ENCODE measurements at regions not wholly inside any gene's neighbourhood (a gene's known extent, or its start where the extent isn't known, plus 50 kb on each side); places are given as distances from the start of the nearest gene placed in this dataset.
"Not testable (repeated sequence)": the region's sequence is repeated elsewhere in the genome, so short reads cannot be mapped to it uniquely, and the experiment has no call there.

- DNase-seq, result peak; percentile 99
Observed at GRCh38 chr3:157920822-157921700, 185.2 kb downstream of the SHOX2 start.

GRCh38 chr3:157919319-157919887, 186.8 kb downstream of the SHOX2 start:
- DNase-seq, result no peak

- DNase-seq, result no peak
Observed at GRCh38 chr3:157918402-157918801, 187.8 kb downstream of the SHOX2 start.

DNA sequence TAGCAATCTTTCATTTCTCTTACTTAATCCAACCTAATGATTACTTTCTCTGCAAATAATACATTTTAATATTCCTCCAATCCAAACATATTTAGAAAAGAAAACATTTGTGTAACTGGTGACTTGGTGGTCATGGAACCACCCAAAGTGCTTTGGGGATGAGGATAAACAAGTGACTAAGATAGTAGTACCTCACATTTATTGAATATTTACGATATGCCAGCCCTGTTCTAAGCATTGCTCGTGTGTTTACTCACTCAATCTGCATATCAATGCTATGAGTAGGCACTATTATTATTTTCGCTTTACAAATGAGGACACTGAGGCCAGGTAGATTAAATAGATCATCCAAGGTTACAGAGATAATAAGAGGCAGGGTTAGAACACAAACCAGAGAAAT, 189.5 kb downstream of the SHOX2 start:
- DNase-seq, result no peak

DNA sequence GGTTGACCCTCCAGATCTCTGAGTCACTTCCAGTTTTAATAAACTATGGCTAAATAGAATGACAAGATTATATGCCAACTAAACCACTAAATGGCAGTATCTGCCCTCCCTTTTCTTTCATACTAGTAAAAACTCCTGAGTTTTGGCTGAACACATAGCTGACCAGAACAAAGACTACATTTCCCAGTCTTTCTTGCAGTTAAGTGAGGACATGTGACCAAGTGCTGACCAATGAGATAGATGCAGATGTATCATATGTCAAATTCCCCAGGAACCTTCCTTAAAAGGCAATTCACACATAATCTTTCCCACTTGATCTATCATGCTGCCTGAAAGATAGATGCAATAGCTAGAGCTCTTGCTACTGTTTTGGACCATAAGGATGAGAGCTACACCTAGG, 191.3 kb downstream of the SHOX2 start:
- DNase-seq, result peak; percentile 27

- DNase-seq, result peak; percentile 85
Observed at GRCh38 chr3:157913741-157914150, 192.5 kb downstream of the SHOX2 start.

DNA sequence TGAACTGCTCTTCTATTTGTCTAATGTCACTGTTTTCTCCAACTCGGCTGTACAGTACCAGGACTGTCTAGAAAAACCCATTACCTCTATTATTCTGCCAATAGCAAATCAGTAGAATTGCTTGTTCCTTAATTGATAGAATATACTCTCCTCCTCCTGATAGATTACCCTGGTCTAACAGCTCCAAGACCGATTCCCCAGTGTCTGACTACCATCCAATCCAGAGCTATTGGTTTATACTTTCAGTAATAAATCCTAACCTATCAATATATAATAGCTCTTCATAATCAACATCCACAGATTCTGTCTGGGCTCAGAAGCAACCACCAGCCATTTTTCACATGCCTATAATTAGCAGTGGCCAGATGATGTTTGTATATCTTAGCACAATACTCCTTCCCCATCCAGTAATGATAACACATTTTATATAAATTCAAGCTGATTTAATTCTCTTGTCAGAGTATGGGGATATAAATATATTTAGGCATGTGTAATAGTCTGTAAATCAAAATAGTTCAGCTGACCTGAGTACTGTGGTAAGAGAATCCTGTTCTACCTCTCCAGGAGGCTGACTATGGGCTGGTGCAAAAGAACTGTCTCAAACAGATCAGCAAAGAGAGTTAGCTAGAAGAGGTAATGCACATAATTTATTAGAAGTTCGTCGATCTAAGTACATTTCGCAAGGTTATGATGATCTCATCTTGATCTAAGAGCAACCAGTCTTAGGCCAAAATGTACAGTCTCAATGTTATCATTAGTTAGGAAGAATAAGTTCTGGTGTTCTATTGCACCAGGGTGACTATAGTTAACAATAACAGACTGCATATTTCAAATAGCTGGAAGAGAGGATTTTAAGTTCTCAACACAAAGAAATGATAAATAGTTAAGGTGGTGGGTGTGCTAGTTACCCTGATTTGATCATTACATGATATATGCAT, 193.4 kb downstream of the SHOX2 start:
- no peak for DNase-seq

DNA sequence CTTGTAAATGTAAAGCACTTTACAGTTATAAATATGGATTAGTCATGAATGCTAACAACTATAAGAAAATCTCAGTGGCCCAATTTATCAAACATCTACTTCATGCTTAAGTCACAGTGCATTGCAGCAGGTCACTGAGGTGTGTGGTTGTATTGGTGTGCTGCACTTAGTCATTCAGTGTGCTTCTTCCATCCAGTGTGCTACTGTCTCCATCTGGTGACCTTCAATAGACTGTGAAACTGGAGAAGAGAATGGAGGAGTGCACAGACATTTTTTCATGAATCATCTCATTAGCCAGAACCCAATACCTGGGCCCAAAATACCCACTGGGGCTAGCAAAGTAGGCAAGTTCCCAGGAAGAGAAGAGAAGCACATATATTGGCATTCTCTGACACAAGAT, 199.6 kb downstream of the SHOX2 start:
- DNase-seq, result no peak

DNA sequence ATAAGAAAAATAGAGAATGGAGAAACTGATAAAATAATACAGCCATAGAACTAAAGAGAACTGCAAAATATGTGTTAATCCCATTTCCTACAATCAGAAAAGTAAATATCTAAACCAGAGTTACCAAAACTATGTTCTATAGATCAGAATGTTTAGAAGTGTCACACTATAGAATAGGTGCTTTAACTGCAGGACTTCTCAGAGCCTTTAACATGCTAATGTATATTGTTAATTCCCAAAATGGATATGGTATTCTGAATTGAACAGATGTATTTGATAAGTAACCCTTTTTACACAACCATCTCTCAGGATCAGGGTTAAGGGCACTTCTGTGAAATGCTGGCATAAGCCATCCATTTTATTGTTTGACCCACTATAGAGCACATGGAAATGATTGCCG, 200.3 kb downstream of the SHOX2 start:
- DNase-seq, result no peak

- DNase-seq, result not testable (repeated sequence)
Observed at GRCh38 chr3:157902680-157903079, 203.5 kb downstream of the SHOX2 start.

- DNase-seq, result no peak
Observed at GRCh38 chr3:157888040-157888439, 218.2 kb downstream of the SHOX2 start.

- DNase-seq, result no peak
Observed at GRCh38 chr3:157876556-157876955, 229.7 kb downstream of the SHOX2 start.

- peak; percentile 32 for DNase-seq
Observed at GRCh38 chr3:157872902-157873301, 233.3 kb downstream of the SHOX2 start.

DNA sequence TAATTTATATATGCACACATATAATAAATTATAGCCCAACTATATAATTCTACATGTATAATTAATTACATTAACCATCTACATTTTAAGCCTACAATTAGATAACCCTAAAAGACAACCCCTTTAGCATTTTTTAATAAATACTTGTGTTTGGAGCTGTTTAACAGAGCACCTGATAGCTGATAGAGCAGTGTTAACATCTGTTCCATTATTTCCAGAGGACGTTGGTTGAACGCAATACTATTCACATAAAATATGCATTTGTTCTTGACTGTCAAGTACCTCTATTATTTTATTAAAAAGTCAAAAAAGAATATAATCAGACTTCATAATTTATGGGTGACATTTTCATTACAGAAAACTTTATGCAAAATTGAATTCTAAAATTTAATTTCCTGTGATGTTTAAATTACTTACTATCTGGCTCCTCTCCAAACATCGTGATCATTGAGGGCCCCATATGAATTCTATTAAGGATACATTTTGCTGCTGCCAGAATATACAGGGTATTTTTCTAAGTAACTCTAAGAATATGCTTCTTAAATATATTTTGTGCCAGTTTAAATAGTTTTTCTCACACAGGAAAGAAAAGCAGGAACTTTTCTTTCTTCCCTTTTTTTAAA, 234.3 kb downstream of the SHOX2 start:
- DNase-seq, result no peak

GRCh38 chr3:157871248-157871647, 235.0 kb downstream of the SHOX2 start:
- DNase-seq, result no peak

DNA sequence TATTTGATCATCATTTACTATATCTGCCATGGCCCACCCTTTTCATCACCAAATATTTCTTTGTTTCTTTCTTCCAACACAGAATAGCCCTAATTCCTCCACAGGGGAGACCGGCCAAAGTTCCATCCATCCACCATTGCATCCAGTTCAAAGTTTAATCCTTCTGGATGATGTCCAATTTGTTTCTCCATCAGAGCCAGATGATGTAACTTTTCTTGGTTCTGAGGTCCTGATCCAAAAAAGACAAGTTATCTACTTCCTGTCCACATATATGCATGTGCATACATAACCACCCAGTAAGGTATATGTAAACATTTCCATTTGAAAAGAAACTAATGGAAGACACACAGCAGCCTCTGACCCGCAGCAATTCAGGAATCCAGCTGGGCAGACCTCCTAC, 237.3 kb downstream of the SHOX2 start:
- no peak for DNase-seq

- DNase-seq, result no peak
Observed at GRCh38 chr3:157868196-157868595, 238.0 kb downstream of the SHOX2 start.

GRCh38 chr3:157865352-157866000, 240.7 kb downstream of the SHOX2 start:
- DNase-seq, result no peak

- DNase-seq, result no peak
Observed at GRCh38 chr3:157861076-157861765, 245.0 kb downstream of the SHOX2 start.

GRCh38 chr3:157859541-157859940, 246.7 kb downstream of the SHOX2 start:
- DNase-seq, result no peak

GRCh38 chr3:157858821-157859220, 247.4 kb downstream of the SHOX2 start:
- DNase-seq, result no peak

GRCh38 chr3:157857440-157857839, 248.8 kb downstream of the SHOX2 start:
- no peak for DNase-seq
